GM20431 (cell line): ENCODE measurements at regions not wholly inside any gene's neighbourhood (a gene's known extent, or its start where the extent isn't known, plus 50 kb on each side); places are given as distances from the start of the nearest gene placed in this dataset.
"Not testable (repeated sequence)": the region's sequence is repeated elsewhere in the genome, so short reads cannot be mapped to it uniquely, and the experiment has no call there.

Experiments
- in situ Hi-C: fragments of 300-500 bp; cut with MseI, MboI; formaldehyde crosslinking; loops from one replicate; pipeline ENCODE4 v1.15.0; 2020; ENCODE audit warnings: low sequenced_read_pairs; ENCODE audit not compliant: unreplicated experiment

DNA sequence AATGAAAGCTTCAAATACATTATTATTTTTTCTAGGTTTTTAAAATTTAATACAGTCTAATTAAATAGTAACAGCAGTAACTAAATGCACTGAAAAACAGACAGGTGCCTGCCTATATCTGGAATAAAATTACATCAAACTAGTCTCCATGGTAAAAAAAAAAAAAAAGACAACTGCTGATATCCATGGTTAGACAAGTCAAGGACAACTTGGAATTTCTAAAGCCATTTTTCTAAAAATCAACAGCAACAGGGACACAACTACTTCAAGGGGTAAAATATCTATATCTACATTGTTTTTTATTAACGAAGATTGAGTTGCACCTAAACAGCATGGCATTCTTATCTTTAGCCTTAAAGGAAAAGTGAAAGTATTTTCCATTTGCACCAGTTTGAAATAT is 74.7 kb upstream of the VPREB1 start:
- in situ Hi-C loops: no loop called here

DNA sequence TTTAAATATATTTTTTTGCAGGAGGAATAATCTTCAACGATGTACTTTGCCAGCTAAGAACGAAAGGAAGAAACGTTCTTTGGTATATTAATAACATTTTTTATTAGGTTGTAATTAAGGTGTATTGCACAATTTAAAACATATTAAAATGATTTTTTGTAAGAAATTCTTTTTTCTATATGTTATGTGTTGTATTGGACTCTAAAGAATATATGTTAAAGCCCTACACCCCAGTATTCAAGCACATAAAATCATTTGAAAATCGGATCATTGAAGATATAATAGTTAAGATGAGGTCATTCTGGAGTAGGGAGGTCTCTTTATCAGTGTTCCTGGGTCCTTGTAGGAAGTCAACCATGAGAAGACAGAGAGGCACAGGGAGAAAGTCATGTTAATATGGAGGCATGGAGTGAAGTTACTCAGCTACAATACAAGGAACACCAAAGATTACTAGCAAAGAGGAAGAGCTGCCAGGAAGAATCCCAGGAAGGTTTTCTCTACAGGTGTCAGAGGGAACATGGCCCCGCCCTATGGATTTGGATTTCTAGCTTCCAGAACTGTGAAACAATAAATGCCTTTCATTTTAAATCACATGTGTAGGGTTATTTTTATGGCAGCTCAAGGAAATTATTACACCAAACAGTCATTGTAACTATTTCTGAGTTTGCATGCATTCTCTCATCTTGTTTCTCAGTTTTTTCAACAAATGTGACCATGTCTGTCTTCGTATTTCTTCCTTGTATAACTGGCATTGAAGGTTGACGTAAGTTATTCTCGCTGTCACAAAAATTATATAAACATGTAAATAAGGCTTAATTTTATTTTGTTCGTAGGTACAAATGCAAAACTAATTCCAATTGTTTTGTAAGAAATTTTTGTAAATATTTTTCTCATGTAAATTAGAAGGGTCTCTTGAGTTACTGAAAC is 75.4 kb upstream of the VPREB1 start:
- in situ Hi-C loops: no loop called here

DNA sequence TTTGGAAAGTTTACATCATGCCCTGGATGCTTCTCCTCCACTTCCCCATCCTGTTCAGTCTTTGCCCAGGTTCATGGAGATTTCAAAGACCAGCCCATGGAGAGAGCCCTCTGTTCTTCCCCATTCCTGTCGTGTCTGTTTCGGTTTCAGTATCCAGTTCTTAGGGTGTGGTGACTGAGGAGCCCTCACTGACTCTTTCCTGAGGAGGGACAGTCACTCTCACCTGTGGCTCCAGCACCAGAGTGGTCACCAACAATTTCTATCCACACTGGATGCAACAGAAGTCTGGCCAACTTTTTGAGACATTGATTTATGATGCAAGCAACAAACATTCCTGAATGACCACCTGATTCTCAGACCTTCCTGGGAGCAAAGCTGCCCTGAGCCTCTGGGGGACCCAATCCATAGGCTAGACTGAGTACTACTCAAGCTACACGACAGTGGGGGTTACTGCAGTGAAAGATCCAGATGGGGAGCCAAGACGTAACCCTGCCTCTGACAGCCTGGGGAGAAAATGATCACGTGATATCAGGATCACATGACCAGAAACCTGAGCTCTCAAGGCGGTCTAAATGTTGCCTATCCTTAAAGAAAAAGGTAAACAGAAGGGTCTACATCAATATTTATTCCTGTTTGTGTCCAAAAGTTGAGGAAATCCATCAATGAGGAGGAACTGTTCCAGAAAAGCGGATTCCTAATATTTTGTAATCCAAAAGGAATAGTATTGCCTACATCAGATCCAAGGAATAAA is 76.2 kb upstream of the VPREB1 start:
- in situ Hi-C loops: no loop called here

DNA sequence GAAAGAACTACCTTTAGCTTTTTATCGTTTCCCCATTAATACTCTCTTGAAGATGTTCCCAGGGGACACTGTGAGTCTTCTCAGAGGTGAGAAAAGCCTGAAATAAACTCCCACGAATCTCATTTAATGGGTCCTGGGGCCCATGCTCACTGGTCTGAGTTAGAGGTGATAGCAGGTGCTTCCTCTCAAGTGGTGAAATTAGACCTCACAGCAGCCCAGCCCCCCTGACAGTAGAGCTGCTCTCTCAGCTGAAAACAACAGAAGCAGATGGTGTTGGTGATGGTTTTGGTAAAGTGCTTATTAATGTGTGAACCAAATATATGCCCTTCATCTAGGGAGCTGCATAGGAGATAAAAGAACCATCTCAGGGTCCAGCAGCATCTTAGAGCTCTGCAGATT is 76.8 kb upstream of the VPREB1 start:
- in situ Hi-C loops: no loop called here

DNA sequence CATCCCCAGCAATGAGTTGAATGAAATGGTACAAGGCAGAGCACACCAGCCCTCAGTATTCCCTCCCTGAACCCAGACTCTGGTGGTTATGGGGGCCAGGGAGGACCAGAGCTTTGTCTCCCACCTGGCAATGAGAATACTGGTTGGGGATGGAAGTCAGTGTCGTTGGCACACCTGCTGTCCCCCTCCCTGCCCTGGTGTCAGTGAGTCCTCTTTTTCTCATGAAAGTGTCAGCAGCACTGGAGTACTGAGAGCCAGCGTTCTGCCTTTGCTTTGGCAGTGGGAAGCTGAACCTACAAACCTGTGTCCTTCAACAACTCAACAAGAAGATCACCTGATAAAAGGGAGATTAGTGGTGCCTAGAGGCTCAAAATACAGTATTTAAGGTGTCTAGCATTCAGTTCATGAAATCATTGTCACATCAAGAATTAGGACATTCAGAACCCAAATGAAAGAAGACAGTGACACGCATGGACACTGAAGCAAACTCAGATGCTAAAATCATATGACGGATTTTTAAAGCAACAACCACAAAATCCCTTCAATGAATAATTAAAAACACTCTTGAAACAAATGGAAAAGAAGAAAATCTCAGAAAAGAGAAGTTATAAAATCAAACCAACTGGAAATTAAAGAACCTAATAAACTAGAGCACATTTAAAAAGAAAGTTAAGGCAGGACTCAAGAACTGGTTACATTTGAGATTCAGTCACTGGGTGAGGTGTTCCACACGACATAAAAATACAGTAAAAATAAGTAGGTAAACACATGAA is 77.5 kb upstream of the VPREB1 start:
- in situ Hi-C loops: no loop called here

DNA sequence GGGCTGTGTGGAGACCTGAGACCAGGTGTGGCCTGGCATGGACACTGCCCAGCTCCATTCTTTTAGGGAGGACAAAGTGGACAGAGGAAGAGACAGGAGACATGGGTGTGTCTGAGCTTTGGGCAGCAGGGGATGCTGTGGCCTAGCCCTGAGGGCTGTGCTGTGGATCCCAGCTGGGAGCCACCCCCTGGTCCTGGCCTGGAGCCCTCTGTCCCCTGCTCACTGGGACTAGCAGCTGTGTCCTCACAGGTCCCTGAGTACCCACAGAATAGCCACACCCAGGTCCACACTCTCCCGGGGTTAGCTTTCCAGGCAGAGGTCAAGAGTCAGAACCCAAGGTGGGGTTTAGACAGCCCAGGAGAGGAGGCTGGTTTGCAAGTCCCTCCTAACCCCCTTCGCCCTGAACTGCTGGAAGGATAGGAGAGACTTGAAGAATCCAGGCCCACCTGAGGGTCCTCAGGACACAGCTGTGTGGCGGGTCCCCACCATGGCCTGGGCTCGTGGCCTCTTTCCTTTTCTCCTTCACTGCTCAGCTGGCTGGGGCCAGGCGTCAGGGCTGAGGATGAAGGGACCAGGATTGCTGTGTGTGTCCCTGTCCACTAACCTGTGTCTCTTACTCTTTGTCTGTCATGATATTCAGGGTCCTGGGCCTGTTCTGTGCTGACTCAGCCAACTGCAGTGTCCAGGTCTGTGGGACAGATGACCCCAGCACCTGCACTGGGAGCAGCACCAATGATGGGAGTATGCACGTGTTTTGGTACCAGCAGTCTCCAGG is 78.5 kb upstream of the VPREB1 start:
- in situ Hi-C loops: no loop called here

DNA sequence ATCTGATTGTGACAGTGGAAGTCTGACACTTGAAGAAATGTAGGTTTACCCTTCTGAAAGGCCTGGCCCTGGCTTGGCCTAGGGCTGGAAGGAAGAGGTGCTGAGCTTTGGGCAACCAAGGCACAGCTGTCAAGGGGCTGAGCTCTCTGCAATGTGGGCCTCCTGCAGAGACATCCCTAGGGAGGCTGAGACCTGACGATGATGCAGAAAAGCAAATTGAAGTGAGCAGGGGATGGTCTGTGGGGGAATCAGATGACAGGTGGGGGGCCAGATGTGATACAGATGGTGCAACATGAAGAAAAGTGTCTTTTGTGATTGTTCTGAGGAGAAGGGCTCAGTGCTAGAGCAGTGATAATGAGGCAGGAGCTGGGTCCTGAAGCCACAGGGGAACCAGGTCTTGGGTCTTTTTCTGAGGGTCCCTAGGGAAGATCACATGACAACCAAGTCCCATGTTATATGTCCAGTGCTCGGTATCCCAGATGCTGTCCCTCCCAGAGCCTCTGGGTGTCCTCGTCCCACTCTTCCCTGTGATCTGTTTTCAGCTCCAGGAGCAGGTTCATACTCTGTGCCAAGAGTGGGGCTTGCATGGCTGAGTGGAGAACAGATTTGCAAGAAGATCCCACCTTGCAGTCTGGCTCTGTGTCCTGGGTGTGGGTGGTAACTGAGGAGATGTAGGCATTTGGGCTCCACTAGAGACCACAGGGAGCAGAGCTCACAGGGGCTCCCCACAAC is 79.9 kb upstream of the VPREB1 start:
- in situ Hi-C loops: no loop called here

DNA sequence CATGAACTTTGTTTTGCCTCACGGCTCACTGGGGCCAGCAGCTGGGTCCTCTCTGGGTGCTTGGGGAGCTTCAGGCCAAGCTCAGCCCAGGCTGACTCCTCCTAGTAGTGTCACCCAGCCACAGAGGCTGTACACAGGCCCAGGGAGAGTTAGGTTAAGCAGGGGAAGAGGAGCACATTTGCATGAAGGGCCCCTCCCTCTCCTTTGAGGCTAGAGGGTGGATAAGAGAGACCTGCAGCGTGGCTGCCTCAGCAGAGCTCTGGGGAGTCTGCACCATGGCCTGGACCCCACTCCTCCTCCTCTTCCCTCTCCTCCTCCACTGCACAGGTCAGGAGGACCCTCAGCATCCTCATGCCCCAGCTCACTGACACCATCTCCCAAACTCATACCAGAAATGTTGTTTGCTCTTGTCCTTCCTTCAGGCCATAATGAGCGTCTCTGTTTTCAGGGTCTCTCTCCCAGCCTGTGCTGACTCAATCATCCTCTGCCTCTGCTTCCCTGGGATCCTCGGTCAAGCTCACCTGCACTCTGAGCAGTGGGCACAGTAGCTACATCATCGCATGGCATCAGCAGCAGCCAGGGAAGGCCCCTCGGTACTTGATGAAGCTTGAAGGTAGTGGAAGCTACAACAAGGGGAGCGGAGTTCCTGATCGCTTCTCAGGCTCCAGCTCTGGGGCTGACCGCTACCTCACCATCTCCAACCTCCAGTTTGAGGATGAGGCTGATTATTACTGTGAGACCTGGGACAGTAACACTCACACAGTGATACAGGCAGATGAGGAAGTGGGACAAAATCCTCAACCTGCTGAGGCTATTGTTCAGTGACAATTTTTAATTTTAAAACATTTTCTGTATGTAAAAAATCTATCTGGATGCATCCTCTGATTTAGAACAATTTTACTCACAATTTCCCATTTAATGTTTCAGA is 82.4 kb upstream of the VPREB1 start:
- in situ Hi-C loops: no loop called here

DNA sequence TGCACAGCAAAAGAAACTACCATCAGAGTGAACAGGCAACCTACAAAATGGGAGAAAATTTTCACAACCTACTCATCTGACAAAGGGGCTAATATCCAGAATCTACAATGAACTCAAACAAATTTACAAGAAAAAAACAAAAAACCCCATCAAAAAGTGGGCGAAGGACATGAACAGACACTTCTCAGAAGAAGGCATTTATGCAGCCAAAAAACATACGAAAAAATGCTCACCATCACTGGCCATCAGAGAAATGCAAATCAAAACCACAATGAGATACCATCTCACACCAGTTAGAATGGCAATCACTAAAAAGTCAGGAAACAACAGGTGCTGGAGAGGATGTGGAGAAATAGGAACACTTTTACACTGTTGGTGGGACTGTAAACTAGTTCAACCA is 83.8 kb upstream of the VPREB1 start:
- in situ Hi-C loops: not testable (repeated sequence)

DNA sequence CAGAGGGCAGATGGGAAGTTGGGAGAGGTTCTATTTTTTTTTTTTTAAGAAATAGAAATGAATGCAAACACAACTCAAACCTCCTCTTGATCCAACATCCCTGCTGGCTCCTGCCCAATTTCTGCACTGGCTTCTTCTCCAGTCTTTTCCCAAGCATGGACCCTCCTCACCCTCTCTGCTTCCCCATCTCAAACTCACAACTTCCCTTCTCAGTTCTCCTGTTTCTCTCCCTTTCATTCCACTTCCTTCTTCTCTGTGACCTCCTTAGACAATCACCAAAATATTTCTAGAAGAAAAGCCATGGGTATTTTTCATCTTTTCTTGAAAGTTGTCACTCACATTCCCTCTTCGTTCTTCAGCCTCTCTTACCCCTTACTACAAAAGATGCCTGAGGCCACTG is 85.2 kb upstream of the VPREB1 start:
- in situ Hi-C loops: loop anchor here (10.0 kb wide), 1 partner anchor 45 kb away; no protein-coding TSS in a partner anchor

DNA sequence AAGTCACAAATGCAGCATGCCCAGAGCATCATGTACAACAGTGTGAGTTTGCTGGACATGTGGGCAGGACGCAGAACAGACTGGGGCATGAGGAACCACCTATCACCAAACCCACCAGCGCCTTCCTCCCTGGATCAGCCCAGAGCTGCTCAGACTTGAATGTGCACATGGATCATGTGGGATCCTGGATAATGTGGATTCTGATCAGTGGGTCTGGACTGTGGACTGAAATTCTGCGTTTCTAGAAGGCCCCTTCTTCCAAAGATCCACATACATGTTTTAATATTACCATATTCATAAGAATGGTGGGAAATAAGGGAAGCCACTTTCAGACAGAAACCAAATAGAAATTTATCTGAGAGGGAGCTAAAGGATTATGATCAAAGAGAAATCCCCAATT is 85.6 kb upstream of the VPREB1 start:
- in situ Hi-C loops: loop anchor here (10.0 kb wide), 1 partner anchor 46 kb away; no protein-coding TSS in a partner anchor

DNA sequence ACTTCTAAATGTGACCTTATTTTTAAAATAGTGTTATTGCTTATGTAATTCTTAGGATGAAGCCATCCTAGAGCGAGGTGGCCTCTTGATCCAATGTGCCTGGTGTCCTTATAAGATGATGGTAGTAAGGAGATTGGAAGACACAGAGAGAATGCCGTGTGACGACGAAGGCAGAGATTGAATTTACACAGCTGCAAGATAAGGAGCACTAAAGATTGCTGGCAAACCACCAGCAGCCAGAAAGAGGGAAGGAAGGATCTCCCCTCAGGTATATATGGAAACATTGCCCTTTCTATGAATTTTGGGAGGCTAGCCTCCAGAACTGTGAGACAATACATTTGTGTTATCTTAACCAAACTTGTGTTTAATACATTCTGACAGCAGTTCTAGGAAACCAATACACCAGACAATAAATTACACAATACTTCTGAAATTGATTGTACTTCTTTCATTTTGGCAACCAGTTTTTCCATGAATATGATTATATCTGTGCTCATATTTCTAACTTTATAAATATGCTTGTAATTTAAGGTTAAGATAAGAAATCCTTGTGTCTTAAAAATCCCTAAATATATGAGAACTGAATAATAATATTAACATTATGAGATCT is 86.3 kb upstream of the VPREB1 start:
- in situ Hi-C loops: loop anchor here (10.0 kb wide), 1 partner anchor 46 kb away; no protein-coding TSS in a partner anchor

DNA sequence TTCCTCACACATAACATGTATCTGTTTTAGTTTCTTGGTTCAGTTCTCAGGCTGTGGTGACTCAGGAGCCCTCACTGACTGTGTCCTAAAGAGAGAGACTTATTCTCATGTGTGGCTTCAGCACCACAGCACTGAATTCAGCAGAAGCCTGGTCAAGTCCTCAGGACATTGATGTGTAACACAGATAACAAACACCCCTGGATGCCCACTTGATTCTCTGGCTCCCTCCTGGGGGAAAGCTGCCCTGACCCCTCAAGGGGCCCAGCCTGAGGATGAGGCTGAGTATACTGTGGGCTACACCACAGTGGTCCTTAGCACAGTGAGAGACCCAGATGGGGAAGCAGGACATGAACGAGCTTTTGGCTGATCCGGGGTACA is 87.2 kb upstream of the VPREB1 start:
- in situ Hi-C loops: loop anchor here (10.0 kb wide), 1 partner anchor 47 kb away; no protein-coding TSS in a partner anchor

DNA sequence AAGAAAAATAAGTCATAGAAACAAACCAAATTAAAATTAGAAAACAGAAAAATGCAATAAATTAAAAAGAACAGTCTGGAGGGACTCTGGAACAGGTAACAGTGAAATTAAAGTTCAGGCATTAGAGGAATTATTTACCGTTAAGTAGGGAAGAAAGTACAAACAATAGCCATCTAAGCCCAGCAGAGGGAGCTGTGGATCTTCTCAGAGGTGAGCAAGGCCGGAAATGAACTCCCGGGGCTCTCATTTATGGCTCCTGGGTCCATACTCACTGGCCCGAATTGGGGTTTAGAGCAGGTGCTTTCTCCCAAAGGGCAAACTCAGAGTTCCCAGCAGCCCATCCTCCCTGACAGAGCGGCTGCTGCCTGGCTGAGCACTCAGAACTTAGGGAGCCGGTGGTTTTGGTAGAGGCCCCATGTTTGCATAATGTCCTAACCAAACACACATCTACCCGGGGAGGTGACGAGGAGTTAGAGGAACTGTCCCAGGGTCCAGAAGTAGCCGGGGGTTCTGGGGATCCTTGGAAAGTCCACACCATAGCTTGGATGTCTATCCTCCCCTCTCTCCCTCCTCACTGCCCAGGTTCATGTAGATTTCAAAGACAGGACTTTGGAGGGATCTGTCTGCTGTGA is 87.8 kb upstream of the VPREB1 start:
- in situ Hi-C loops: loop anchor here (10.0 kb wide), 1 partner anchor 48 kb away; no protein-coding TSS in a partner anchor

DNA sequence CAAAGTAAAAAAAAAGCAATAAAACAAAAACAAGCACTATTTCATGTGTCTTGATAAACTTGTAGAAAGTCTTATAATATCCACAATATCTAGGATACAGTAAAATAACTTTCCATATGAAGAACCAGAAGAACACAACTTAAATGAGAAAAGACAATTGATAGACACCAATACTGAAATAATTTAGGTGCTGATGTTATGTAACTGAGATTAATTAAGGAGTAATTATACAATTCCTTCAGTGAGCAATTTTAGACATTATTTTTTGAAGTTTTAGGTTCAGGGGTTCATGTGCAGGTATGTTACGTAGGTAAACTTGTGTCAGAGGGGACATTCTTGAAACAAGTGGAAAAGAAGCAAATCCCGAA is 88.3 kb upstream of the VPREB1 start:
- in situ Hi-C loops: loop anchor here (10.0 kb wide), 1 partner anchor 48 kb away; no protein-coding TSS in a partner anchor

DNA sequence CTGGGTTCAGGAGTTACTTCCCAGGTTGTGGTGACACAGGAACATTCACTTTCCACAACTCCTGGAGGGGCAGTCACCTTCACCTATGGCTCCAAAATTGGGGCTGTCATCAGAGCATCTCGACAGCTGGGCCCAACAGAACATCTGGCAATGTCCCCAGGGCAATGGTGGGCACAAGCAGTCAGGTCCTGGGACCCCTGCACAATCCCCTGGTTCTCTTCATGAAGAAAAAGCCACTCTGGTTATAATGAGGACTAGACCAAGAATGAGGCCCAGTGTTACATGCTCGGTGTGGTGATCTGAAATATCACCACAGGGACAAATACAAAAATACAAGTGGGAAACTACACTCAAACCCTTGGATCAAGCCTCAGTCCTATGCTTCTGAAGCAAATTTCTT is 89.0 kb upstream of the VPREB1 start:
- in situ Hi-C loops: loop anchor here (10.0 kb wide), 1 partner anchor 49 kb away; no protein-coding TSS in a partner anchor

DNA sequence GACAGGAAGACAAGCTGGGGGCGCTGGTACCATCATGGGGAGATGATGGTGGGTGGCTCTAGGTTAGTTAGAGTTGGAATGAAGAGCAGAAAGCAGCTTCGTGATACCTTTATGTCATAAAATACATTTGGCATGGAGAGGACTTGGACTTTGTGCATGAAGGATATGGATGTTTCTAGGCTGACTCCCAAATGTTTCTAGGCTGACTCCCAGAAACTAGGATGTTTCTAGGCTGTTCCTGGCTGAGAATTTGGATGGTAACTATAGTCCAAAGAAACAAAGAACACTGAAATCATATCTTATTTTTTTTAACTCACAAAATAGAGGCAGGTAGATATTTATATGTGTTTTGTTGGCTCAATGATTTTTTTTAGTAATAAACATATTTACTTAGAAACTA is 89.4 kb upstream of the VPREB1 start:
- in situ Hi-C loops: loop anchor here (10.0 kb wide), 1 partner anchor 50 kb away; no protein-coding TSS in a partner anchor
